Stimulated activated CD8-positive, alpha-beta memory T cell treated with anti-CD3 and anti-CD28 coated beads, Interleukin-7, amount 100 ng/mL, for 24 hours (primary cell): ENCODE measurements at regions not wholly inside any gene's neighbourhood (a gene's known extent, or its start where the extent isn't known, plus 50 kb on each side); places are given as distances from the start of the nearest gene placed in this dataset.
"Not testable (repeated sequence)": the region's sequence is repeated elsewhere in the genome, so short reads cannot be mapped to it uniquely, and the experiment has no call there.

Experiments used
- DNase-seq: peaks from one replicate; pipeline ENCODE4 v3.0.0-alpha.2; 2020; ENCODE audit warnings: low read depth

GRCh38 chr18:14460364-14460763 is 83.0 kb downstream of the POTEC start:
- DNase-seq = not testable (repeated sequence)

GRCh38 chr18:14459826-14460225 is 83.6 kb downstream of the POTEC start:
- not testable (repeated sequence) for DNase-seq

DNA sequence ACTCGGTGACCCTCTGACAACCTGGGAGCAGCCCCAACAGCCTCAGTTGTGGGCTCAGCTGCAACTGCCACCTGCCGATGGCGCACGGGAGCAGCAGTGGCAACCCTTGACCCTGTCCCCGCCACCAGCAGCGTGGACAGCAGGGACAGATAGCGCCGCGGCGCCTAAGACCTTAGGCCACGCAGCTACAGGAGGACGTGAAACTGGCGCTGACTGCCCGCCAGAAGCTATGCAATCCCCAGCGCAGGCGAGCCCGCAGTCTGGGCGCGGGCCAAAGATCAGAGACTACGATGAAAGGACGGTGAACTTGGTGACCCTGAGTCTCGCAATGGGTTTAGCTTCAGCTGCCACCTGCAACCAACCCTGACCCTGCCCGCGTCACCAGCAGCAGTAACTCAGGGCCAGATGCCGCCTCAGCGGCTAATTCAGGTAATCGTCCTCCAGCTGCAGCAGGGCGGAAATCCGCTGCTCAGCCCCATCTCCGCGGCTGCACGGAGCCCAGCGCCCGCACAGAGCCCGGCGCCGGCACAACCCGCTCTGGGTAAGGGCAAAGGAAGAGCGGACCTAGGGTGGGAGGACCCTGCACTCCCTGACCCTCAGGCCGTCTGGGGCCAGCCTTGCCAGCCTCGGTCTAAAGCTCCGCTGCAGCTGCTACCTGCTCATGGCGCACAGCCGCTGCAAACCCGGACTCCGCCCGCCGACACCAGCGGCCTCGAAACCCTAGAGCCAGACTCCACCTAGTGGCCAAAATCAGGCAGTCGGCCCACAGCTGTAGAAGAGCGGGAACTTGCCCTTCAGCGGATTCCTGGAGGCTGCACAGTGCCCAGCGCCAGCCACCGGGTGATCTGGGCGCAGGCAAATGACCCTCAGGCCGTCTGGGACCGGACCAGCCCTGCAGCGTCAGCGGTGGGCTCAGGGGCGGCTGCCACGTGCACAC is 85.1 kb downstream of the POTEC start:
- peak; percentile 52 for DNase-seq

GRCh38 chr18:14450637-14451009 is 92.8 kb downstream of the POTEC start:
- DNase-seq = not testable (repeated sequence)

- DNase-seq = not testable (repeated sequence)
Measured at GRCh38 chr18:14449995-14450636, 93.3 kb downstream of the POTEC start.

DNA sequence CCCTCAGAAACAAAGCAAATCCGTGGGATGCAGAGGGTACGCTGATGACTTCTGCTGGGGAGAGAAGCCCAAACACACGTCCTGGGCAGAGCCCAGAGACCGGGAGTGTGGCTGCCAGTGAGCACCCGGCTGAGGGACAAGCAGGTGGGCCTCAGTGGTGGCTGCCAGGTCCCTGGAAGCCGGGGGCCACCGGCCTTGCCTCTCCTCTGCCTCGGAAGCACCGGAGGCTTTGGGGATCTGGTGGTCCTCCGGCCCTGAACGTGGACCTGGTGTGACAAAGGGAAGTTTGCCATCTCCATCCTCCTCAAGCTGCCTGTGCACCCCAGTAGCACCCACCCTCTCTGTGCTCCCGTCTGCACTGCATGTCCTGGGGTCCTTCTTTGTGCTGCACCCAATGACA is 94.3 kb downstream of the POTEC start:
- DNase-seq = not testable (repeated sequence)

GRCh38 chr18:14447715-14448114 is 95.7 kb downstream of the POTEC start:
- not testable (repeated sequence) for DNase-seq

- DNase-seq = not testable (repeated sequence)
Measured at GRCh38 chr18:14435460-14435859, 107.9 kb downstream of the POTEC start.

DNA sequence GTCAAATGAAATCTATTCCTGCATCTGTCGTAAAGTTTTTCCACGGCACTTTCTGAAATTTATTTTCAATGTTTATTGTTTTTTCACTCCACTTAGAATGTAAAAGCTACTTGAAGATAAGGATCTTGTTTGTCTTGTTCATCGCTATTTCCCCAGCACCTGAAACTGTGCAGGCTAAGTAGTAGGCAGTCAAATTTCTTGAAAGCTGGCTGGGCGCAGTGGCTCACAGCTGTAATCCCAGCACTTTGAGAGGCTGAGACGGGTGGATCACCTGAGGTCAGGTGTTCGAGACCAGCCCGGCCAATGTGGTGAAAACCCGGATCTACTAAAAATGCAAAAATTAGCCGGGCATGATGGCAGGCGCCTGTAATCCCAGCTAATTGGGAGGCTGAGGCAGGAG is 111.0 kb downstream of the POTEC start:
- not testable (repeated sequence) for DNase-seq

DNA sequence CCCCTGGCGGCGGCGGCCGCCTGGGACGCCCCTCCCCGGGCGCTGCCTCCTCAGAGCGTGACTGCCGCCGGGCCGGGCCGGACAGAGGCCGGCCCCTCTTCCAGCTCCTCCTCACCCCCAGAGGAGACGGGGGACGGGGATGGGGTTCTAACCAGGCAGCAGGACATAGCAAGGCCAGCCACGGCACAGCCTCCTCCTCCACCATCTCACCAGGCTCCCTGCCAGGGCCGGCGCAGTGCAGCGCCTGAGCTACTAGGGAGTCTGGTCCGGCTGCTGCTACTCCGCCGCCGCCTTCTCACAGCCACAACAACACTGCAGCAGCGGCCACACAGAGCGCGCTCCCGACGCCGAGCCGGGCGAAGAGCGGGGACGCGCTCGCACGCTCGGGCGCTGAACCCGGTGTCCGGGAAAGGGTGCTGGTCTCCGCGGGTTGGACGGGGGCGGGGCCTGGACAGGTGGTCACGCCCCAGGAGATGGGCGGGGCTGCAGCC is 112.3 kb downstream of the POTEC start:
- DNase-seq = peak; percentile 20

DNA sequence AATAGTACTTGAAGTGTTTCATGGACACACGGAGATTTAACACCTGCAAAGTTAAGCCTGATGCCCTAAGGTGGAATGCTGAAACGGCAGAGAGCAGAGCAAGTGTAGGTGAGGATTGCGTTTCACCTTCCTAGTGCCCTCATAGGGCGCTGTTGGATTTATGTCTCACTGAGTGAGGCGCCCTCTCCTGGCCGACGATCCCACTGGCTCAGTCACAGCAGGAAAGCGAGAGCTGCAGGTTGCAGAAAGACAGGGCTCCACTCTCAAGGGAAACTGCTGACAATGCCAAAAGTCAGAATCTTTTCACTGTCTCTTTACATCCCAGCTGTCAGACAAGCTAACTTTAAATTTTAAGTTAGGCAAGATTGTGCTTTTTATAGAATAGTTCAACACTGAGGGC is 127.6 kb downstream of the POTEC start:
- DNase-seq = not testable (repeated sequence)

DNA sequence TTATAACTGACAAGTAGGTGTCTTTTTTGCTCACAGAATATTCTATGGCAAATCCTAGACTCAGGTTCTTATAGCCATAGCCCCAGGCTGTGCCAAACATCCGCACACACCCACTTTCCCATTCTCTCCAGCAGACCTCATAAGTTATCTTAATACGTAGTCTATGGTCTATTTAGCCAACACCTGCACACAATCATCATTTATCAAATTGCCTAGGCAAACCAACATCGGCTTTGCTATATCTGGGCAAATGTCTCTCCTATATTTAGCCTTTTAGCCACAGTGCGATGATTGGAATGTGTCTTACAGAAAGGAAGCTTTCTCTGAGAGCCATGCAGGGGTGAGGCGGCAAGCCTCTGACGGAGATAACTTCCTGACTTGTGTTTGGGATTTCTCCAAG is 128.0 kb downstream of the POTEC start:
- DNase-seq = not testable (repeated sequence)

DNA sequence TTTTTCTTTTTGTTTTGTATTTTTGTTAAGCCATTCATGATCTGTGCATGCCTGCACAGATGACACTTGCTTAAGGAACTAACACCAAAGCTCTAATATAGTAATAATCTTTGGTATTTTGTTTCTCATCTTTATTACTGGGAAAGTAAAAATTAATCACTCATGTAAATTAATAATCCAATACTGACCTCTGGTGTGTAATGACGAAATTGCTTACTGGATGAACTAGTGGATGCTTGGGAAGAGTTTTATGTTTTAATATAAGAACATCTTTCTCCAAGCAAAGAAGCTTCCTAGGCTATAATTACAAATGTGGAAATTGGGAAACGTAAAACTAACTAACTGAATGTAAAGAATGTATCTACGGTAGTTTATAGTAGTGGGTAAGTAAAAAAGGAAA is 147.9 kb downstream of the POTEC start:
- not testable (repeated sequence) for DNase-seq

- DNase-seq = not testable (repeated sequence)
Measured at GRCh38 chr18:14393563-14394103, 149.8 kb downstream of the POTEC start.

- DNase-seq = not testable (repeated sequence)
Measured at GRCh38 chr18:14392604-14393003, 150.8 kb downstream of the POTEC start.

GRCh38 chr18:14384961-14385360 is 158.4 kb downstream of the POTEC start:
- not testable (repeated sequence) for DNase-seq

DNA sequence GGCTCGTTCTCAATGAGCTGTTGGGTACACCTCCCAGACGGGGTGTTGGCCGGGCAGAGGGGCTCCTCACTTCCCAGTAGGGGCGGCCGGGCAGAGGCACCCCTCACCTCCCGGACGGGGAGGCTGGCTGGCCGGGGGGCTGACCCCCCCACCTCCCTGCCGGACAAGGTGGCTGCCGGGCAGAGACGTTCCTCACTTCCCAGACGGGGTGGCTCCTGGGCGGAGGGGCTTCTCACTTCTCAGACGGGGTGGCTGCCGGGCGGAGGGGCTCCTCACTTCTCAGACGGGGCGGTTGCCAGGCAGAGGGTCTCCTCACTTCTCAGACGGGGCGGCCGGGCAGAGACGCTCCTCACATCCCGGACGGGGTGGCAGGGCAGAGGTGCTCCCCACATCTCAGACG is 160.7 kb downstream of the POTEC start:
- not testable (repeated sequence) for DNase-seq

DNA sequence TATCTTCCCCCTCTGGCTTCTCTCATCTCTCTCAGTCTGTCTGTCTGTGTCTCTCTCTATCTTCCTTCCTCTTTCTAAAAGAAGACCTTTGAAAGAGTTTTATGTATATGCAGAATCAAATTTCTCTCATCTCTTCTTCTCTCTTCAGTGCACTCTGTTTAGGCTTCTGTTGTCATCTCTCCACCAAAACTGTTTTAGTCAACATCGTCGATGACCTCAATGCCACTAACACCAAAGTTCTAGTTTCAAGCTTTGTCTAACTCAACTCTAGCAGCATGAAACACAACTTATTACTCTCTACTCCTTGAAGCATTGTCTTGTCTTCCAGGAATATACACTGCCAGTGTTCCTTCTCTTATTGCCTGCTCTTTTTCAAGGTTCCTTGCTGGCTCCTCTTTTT is 163.9 kb downstream of the POTEC start:
- DNase-seq = not testable (repeated sequence)

DNA sequence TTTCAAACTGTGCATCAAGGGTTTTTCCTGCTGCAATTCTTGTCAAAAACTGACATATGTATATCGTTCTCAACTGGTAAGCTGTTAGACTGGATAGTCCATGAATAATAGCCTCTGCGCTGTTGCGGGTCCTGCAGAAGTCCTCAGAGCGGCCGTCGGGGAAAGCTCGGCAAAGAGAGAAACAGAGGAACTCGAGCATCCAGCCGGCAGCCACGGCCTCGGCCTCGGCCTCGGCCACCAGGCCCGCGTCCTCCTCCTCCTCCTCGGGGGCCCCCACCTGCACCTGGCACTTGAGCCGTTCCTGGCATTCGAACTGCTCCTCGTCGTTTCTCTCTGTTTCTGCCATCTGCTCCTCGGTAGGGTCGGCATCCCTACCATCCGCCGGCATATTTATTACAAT is 165.0 kb downstream of the POTEC start:
- DNase-seq = not testable (repeated sequence)

GRCh38 chr18:14361346-14361745 is 182.1 kb downstream of the POTEC start:
- not testable (repeated sequence) for DNase-seq

DNA sequence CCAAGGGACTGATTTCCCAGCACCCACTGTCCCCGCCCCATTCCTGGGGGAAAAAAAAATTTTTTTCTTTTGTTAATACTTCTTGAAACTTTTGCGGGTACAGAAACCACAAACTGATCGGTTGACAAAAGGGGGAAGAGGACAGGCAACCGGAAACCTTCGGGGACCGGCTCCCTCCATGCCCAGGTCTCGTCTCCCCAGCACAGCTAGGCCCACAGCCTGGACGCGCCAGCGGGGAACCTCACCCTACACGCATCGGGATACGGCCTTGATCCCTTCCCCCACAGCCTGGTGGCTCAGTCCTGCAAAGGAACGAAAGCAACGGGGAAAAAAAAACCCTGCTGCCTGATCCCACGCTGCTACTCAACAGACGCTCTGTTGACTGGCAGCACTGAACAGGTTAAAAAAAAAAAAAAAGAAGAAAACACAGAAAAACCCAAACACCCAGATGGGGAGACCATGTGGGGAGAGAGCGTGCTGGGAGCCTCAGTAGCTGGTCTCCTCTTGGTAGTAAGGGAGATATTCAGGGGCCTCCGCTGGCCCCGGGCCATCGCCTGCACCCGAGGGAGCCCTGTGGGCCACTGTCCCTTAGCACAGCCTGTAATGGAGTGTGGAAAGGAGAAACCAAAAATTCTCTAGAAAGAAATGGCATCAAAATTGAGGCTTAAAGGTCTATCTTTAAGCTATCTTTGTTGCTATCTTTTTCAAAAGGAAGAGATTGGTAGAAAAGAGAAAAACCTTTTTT is 185.7 kb downstream of the POTEC start:
- not testable (repeated sequence) for DNase-seq

- DNase-seq = not testable (repeated sequence)
Measured at GRCh38 chr18:14342170-14342569, 201.2 kb downstream of the POTEC start.
